ENCODE measurements at regions not wholly inside any gene's neighbourhood (a gene's known extent, or its start where the extent isn't known, plus 50 kb on each side); places are given as distances from the start of the nearest gene placed in this dataset.

- H2AFZ ChIP-seq (replicated peaks; ENCODE audit: low read length, poor library complexity) = no peak overlapping the region
- no peak overlapping the region for H3K23ac ChIP-seq (ENCODE audit: low read depth, low read length)
- no peak for DNase-seq
- H3K9me1 ChIP-seq (ENCODE audit: insufficient read depth, low read length) = no peaks in the 10 kb centered on the region
- no peaks in the 10 kb centered on the region for H4K20me1 ChIP-seq (ENCODE audit: insufficient read depth, low read length)
- WGBS, 2 experiments (ENCODE audit: extremely low coverage in 2 of 2, insufficient read length in 1 of 2) = 43% methylated on average over 1 of the region's 6 CpGs; no CpG with 5 or more reads in 1 of the 2 experiments
- H3K36me3 ChIP-seq (ENCODE audit: control insufficient read depth, insufficient read depth, low read length) = no peaks in the 10 kb centered on the region
- H3K4me2 ChIP-seq (ENCODE audit: low read depth, low read length) = no peak overlapping the region
- ChIA-PET POLR2A (ENCODE audit: unreplicated experiment) (no interaction called here), CTCF (no interaction called here)
- H2AK5ac ChIP-seq (ENCODE audit: low read depth, low read length) = no peak overlapping the region
- H2BK120ac ChIP-seq (ENCODE audit: low read depth, low read length) = no peak overlapping the region
- H3K9ac ChIP-seq (ENCODE audit: low read depth, low read length) = no peak overlapping the region
- no peak overlapping the region for H3K56ac ChIP-seq (ENCODE audit: extremely low read depth, insufficient read depth, low read length)
- H3K18ac ChIP-seq (ENCODE audit: low read depth, low read length) = no peak overlapping the region
- dilution Hi-C loops (cut with HindIII; ENCODE audit: low sequenced_read_pairs, unreplicated experiment) = no loop called here
- H4K5ac ChIP-seq (ENCODE audit: low read depth, low read length) = no peak overlapping the region
- H2BK20ac ChIP-seq (ENCODE audit: low read depth, low read length) = no peak overlapping the region
- no peak overlapping the region for H3K14ac ChIP-seq (replicated peaks; ENCODE audit: low read depth, low read length)
- H2BK15ac ChIP-seq (ENCODE audit: low read depth, low read length) = no peak overlapping the region
- H2BK5ac ChIP-seq (ENCODE audit: low read depth, low read length, poor library complexity, severe bottlenecking) = no peak overlapping the region
- no peak overlapping the region for H2AK9ac ChIP-seq (replicated peaks; ENCODE audit: low read depth, low read length, poor library complexity)
- H3K27me3 ChIP-seq (ENCODE audit: control insufficient read depth, insufficient read depth, low read length) = peaks cover 67% of the 10 kb centered on the region
- no peaks in the 10 kb centered on the region; the same call in none of the 2 replicates for H3K9me3 ChIP-seq (ENCODE audit: control insufficient read depth, insufficient read depth, low read length)
- no peak for ATAC-seq (ENCODE audit: low read depth)
- H4K91ac ChIP-seq (ENCODE audit: insufficient read depth, low read depth, low read length) = no peak overlapping the region
- in situ Hi-C loops (cut with MboI; ENCODE audit: low sequenced_read_pairs) = no loop called here
- no peak overlapping the region for H3K4me3 ChIP-seq (ENCODE audit: insufficient read depth, low read depth, low read length)
- H3K4me1 ChIP-seq (ENCODE audit: control insufficient read depth, insufficient read depth, low read length) = no peaks in the 10 kb centered on the region
- H4K8ac ChIP-seq (ENCODE audit: low read depth in 2 of 2, low read length in 2 of 2) = no peak overlapping the region
- no TSS peak for BruUV-seq (replicated peaks)
- no peak overlapping the region for H3K27ac ChIP-seq (ENCODE audit: insufficient read depth, low read length)
- TF ChIP-seq NFE2L2 (IDR thresholded peaks at IDR 0.05; ENCODE audit: low read depth, low read length) (no peak), CHD1 (IDR thresholded peaks at IDR 0.05; ENCODE audit: low read depth, low read length) (no peak), POLR2A (IDR thresholded peaks at IDR 0.05; ENCODE audit: low read depth, low read length) (no peak), BHLHE40 (IDR thresholded peaks at IDR 0.05; ENCODE audit: low read depth, low read length) (no peak)
- intact Hi-C loops (cut with micrococcal nuclease) = no loop called here
- H3K79me1 ChIP-seq (ENCODE audit: low read depth in 1 of 2, low read length in 2 of 2) = no peaks in the 10 kb centered on the region
- H3K4ac ChIP-seq (ENCODE audit: low read depth, low read length) = no peak overlapping the region
These were observed 91.9 kb downstream of the RPLP1 start for GRCh38 chr15:69544365-69545113.
